Activated CD4-positive, CD25-positive, alpha-beta regulatory T cell (primary cell): ENCODE measurements at regions not wholly inside any gene's neighbourhood (a gene's known extent, or its start where the extent isn't known, plus 50 kb on each side); places are given as distances from the start of the nearest gene placed in this dataset.
"Not testable (repeated sequence)": the region's sequence is repeated elsewhere in the genome, so short reads cannot be mapped to it uniquely, and the experiment has no call there.

Source experiments
- DNase-seq, 4 experiments: peaks; one replicate each; lab custom pipeline; 2025; lab: John Stamatoyannopoulos, UW

GRCh38 chr5:98206566-98206965 is 566.9 kb upstream of the RGMB start:
- DNase-seq = no peak

GRCh38 chr5:98209418-98209817 is 564.0 kb upstream of the RGMB start:
- no peak for DNase-seq

GRCh38 chr5:98214240-98215051 is 559.0 kb upstream of the RGMB start:
- DNase-seq = no peak

GRCh38 chr5:98217138-98217537 is 556.3 kb upstream of the RGMB start:
- no peak for DNase-seq

- DNase-seq = no peak
Measured at GRCh38 chr5:98218838-98219237, 554.6 kb upstream of the RGMB start.

- DNase-seq = no peak
Measured at GRCh38 chr5:98227489-98227888, 546.0 kb upstream of the RGMB start.

GRCh38 chr5:98231089-98231488 is 542.4 kb upstream of the RGMB start:
- no peak for DNase-seq

- DNase-seq = not testable (repeated sequence)
Measured at GRCh38 chr5:98237794-98238193, 535.7 kb upstream of the RGMB start.

- no peak for DNase-seq
Measured at GRCh38 chr5:98243972-98244371, 529.5 kb upstream of the RGMB start.

- no peak for DNase-seq
Measured at GRCh38 chr5:98248949-98249348, 524.5 kb upstream of the RGMB start.

GRCh38 chr5:98258939-98259338 is 514.5 kb upstream of the RGMB start:
- DNase-seq = no peak

- no peak for DNase-seq
Measured at GRCh38 chr5:98259595-98259994, 513.9 kb upstream of the RGMB start.

GRCh38 chr5:98263084-98263483 is 510.4 kb upstream of the RGMB start:
- no peak for DNase-seq

- no peak for DNase-seq
Measured at GRCh38 chr5:98268162-98268860, 505.2 kb upstream of the RGMB start.

- no peak for DNase-seq
Measured at GRCh38 chr5:98275980-98276379, 497.5 kb upstream of the RGMB start.

- no peak for DNase-seq
Measured at GRCh38 chr5:98282521-98282920, 490.9 kb upstream of the RGMB start.

- no peak for DNase-seq
Measured at GRCh38 chr5:98292496-98292895, 481.0 kb upstream of the RGMB start.

- DNase-seq = no peak
Measured at GRCh38 chr5:98296426-98296825, 477.0 kb upstream of the RGMB start.

GRCh38 chr5:98299435-98299834 is 474.0 kb upstream of the RGMB start:
- no peak for DNase-seq

GRCh38 chr5:98301547-98301946 is 471.9 kb upstream of the RGMB start:
- DNase-seq = no peak

GRCh38 chr5:98307811-98308210 is 465.7 kb upstream of the RGMB start:
- no peak for DNase-seq

- DNase-seq = no peak
Measured at GRCh38 chr5:98308231-98308630, 465.2 kb upstream of the RGMB start.

- DNase-seq = no peak
Measured at GRCh38 chr5:98308960-98309359, 464.5 kb upstream of the RGMB start.
